Heart left ventricle (tissue), 16 donors: ENCODE measurements at regions not wholly inside any gene's neighbourhood (a gene's known extent, or its start where the extent isn't known, plus 50 kb on each side); places are given as distances from the start of the nearest gene placed in this dataset.

Experiments
- ATAC-seq, 4 donors: fragments of 200-7000 bp; cut with Tn5 transposase; one replicate each; pipeline ENCODE4 v1.9.1; 2020 to 2022; ENCODE audit warnings: moderate library complexity in 4 of 4, mild to moderate bottlenecking in 3 of 4, moderate number of reproducible peaks in 1 of 4
- DNase-seq, 5 donors: peaks; one replicate each; pipeline ENCODE4 v3.0.0-alpha.2; 2020
- H3K27ac ChIP-seq, 12 donors: fragments of 200-600 bp; sonication (generic) in 4 of 12; one replicate each; pipeline versions ENCODE4 v1.5.0 to v1.8.0; 2016 to 2022; ENCODE audit warnings: mild to moderate bottlenecking in 2 of 12
- H3K27me3 ChIP-seq, 9 donors: fragments of 200-600 bp; sonication (generic) in 2 of 9; one replicate each; pipeline versions ENCODE4 v1.5.1 to v1.8.0; 2016 to 2022; ENCODE audit warnings: mild to moderate bottlenecking in 3 of 9
- H3K36me3 ChIP-seq, 9 donors: fragments of 200-600 bp; sonication (generic) in 2 of 9; one replicate each; pipeline versions ENCODE4 v1.5.0 to v1.8.0; 2018 to 2022; ENCODE audit warnings: mild to moderate bottlenecking in 2 of 9
- H3K4me1 ChIP-seq, 12 donors: fragments of 200-600 bp; sonication (generic) in 4 of 12; one replicate each; pipeline versions ENCODE4 v1.5.0 to v1.8.0; 2016 to 2022; ENCODE audit warnings: mild to moderate bottlenecking in 3 of 12
- H3K4me3 ChIP-seq, 12 donors: fragments of 200-600 bp; sonication (generic) in 4 of 12; one replicate each; pipeline versions ENCODE4 v1.5.0 to v1.8.0; 2017 to 2022; ENCODE audit warnings: mild to moderate bottlenecking in 9 of 12, moderate library complexity in 4 of 12
- H3K9me3 ChIP-seq, 12 donors: fragments of 200-600 bp; sonication (generic) in 4 of 12; one replicate each; pipeline versions ENCODE4 v1.5.0 to v1.8.0; 2016 to 2022; ENCODE audit warnings: mild to moderate bottlenecking in 1 of 12
- POLR2A ChIP-seq, 2 donors: fragments of 450-650 bp; IDR thresholded peaks; one replicate each; pipeline ENCODE4 v1.6.1; 2017; ENCODE audit warnings: antibody characterized with exemption in 2 of 2, mild to moderate bottlenecking in 2 of 2, moderate library complexity in 2 of 2
- WGBS, 4 donors: extraction: QIAGEN DNeasy Blood & Tissue Kit in 2 of 4; methylation state at CpG; one replicate each; pipeline versions ENCODE4 v1.1.5 to v1.1.7; 2013 to 2018; 5-methylcytosine and 5-hydroxymethylcytosine counted together
- intact Hi-C, 10 donors: fragments of 100-400 bp; cut with DNase I; formaldehyde crosslinking; loops; one replicate each; pipeline versions ENCODE4 v1.11.1 to v1.14.2; 2022
- TF ChIP-seq, protein P1 (sequence below), 12 donors: fragments of 200-600 bp; sonication (generic) in 4 of 12; IDR thresholded peaks; one replicate each; pipeline versions ENCODE4 v1.5.0 to v1.8.0; 2018 to 2022; ENCODE audit warnings: antibody characterized with exemption in 12 of 12, mild to moderate bottlenecking in 5 of 12
- donor health status: ischemic (EF 13 %, LVEDD 7.1; RV severe dilation, severe dysfunction).
- donor health status: healthy with polysubstance abuse.
- donor health status: DM: no; HTN: yes; CAD: no.
- donor health status: DM: no; HTN: no; CAD: no.
- donor health status: ischemic (EF 25% LVEDD 6.9; RV normal size, moderate dysfunction).
- donor health status: ischemic (EF 25% LVEDD 5.7; RV mildly dilated, moderate dysfunction).
- donor health status: healthy.
- donor health status: DM: yes; HTN: yes; CAD: no.
- donor health status: ischemic (EF 35%, LVEDD 5.7; RV mildly dilated, moderate dysfunction).
- donor health status: nonischemic (EF 11% LVEDD 7.7; RV severe dilation, severe dysfunction).
- donor health status: DM: yes; HTN: yes; CAD: no.
- donor health status: PGD.
- donor health status: ischemic (EF 29% LVEDD 5.4; RV normal size, mild dysfunction).
- donor health status: nonischemic (EF 23%, LVEDD 6.1; RV moderate dilation, normal function).

GRCh38 chr21:25416669-25417068, 190.6 kb downstream of the MRPL39 start:
- WGBS, 4 donors = 67 to 72% (median 72%) methylated on average over 2 of the region's 2 CpGs
- no peak overlapping the region for H3K4me3 ChIP-seq
- H3K27me3 ChIP-seq = no peaks in the 10 kb centered on the region
- H3K9me3 ChIP-seq = peaks cover 0 to 10% (median 5%) of the 10 kb centered on the region in 12 donors
- DNase-seq (no peak), ATAC-seq (no peak)
- intact Hi-C loops = no loop called here
- H3K27ac ChIP-seq = no peak overlapping the region
- no peaks in the 10 kb centered on the region for H3K36me3 ChIP-seq
- TF ChIP-seq, protein P1, sequence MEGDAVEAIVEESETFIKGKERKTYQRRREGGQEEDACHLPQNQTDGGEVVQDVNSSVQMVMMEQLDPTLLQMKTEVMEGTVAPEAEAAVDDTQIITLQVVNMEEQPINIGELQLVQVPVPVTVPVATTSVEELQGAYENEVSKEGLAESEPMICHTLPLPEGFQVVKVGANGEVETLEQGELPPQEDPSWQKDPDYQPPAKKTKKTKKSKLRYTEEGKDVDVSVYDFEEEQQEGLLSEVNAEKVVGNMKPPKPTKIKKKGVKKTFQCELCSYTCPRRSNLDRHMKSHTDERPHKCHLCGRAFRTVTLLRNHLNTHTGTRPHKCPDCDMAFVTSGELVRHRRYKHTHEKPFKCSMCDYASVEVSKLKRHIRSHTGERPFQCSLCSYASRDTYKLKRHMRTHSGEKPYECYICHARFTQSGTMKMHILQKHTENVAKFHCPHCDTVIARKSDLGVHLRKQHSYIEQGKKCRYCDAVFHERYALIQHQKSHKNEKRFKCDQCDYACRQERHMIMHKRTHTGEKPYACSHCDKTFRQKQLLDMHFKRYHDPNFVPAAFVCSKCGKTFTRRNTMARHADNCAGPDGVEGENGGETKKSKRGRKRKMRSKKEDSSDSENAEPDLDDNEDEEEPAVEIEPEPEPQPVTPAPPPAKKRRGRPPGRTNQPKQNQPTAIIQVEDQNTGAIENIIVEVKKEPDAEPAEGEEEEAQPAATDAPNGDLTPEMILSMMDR (IDR thresholded peaks at IDR 0.05) = no peak
- TF ChIP-seq POLR2A (IDR thresholded peaks at IDR 0.05) = no peak
- H3K4me1 ChIP-seq = peaks cover 0 to 5% (median 0%) of the 10 kb centered on the region in 12 donors

GRCh38 chr21:25412100-25412499, 195.2 kb downstream of the MRPL39 start:
- peaks cover 0 to 10% (median 5%) of the 10 kb centered on the region in 12 donors for H3K9me3 ChIP-seq
- DNase-seq = no peak
- no peaks in the 10 kb centered on the region for H3K4me1 ChIP-seq
- no peaks in the 10 kb centered on the region for H3K36me3 ChIP-seq
- H3K4me3 ChIP-seq = no peak overlapping the region
- no peak for ATAC-seq
- TF ChIP-seq POLR2A (IDR thresholded peaks at IDR 0.05) = no peak
- TF ChIP-seq, protein P1 (IDR thresholded peaks at IDR 0.05) = no peak
- intact Hi-C loops = no loop called here
- H3K27me3 ChIP-seq = no peaks in the 10 kb centered on the region
- H3K27ac ChIP-seq = no peak overlapping the region

GRCh38 chr21:25409978-25410377, 197.3 kb downstream of the MRPL39 start:
- intact Hi-C loops = no loop called here
- Histone ChIP-seq H3K27me3 (no peaks in the 10 kb centered on the region), H3K4me3 (no peak overlapping the region), H3K4me1 (no peaks in the 10 kb centered on the region), H3K27ac (no peak overlapping the region), H3K36me3 (no peaks in the 10 kb centered on the region), H3K9me3 (peaks cover 0 to 9% (median 5%) of the 10 kb centered on the region in 12 donors)
- ATAC-seq = no peak
- no peak for TF ChIP-seq POLR2A (IDR thresholded peaks at IDR 0.05)
- TF ChIP-seq, protein P1 (IDR thresholded peaks at IDR 0.05) = no peak
- no peak for DNase-seq

DNA sequence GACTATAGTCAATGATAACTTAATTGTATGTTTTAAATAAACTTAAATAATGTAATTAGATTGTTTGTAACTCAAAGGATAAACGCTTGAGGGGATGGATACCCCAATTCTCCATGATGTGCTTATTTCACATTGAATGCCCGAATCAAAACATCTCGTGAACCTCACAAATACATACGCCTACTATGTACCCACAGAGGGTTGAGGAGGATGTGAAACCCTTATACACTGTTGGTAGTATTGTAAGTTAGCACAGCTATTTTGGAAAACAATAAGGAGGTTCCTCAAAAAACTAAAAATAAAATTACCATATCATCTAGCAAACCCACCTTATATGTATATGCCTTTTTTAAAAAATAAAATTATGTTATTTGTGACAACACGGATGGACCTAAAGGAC, 198.6 kb downstream of the MRPL39 start:
- Histone ChIP-seq H3K27me3 (no peaks in the 10 kb centered on the region), H3K27ac (no peak overlapping the region), H3K9me3 (no peaks in the 10 kb centered on the region), H3K36me3 (no peaks in the 10 kb centered on the region), H3K4me1 (no peaks in the 10 kb centered on the region), H3K4me3 (no peak overlapping the region)
- WGBS, 4 donors = 64 to 86% (median 71%) methylated on average over 5 of the region's 5 CpGs
- DNase-seq (no peak), ATAC-seq (no peak)
- intact Hi-C loops = no loop called here
- TF ChIP-seq, protein P1 (IDR thresholded peaks at IDR 0.05) = no peak
- no peak for TF ChIP-seq POLR2A (IDR thresholded peaks at IDR 0.05)
